CD4-positive, alpha-beta T cell (primary cell): ENCODE measurements at regions not wholly inside any gene's neighbourhood (a gene's known extent, or its start where the extent isn't known, plus 50 kb on each side); places are given as distances from the start of the nearest gene placed in this dataset.

Source experiments
- ATAC-seq: fragments of 200-7000 bp; cut with Tn5 transposase; one replicate; pipeline ENCODE4 v1.10.0; 2022; ENCODE audit warnings: mild to moderate bottlenecking; ENCODE audit not compliant: poor library complexity
- CTCF ChIA-PET: fragments of 350-600 bp; sonication (Branson Sonifier 250); formaldehyde crosslinking; loops from one replicate; lab custom pipeline; 2021; ENCODE audit warnings: antibody characterized with exemption, inconsistent platforms; lab: Charles Lee
- POLR2A ChIA-PET: fragments of 350-600 bp; sonication (Branson Sonifier 250); formaldehyde crosslinking; loops from one replicate; lab custom pipeline; 2021; ENCODE audit warnings: antibody characterized with exemption, inconsistent platforms; lab: Charles Lee
- DNase-seq, 14 experiments: peaks; one replicate each; pipeline ENCODE4 v3.0.0-alpha.2; 2013 to 2020; ENCODE audit warnings: mixed read lengths in 2 of 14
- H3K27ac ChIP-seq, 2 donors: one replicate each; pipeline versions ENCODE4 v1.5.1 to v1.7.0; 2013; ENCODE audit warnings: low read length in 2 of 2, low read depth in 1 of 2, mild to moderate bottlenecking in 1 of 2
- H3K27me3 ChIP-seq, 2 experiments: 1 replicate in 1 of 2; 2 replicates in 1 of 2; pipeline versions ENCODE4 v1.6.1 to v1.7.0; 2013; ENCODE audit warnings: low read length in 2 of 2, control low read depth in 1 of 2, mild to moderate bottlenecking in 1 of 2, moderate library complexity in 1 of 2; ENCODE audit not compliant: insufficient read depth in 2 of 2, control insufficient read depth in 1 of 2
- H3K36me3 ChIP-seq: one replicate; pipeline ENCODE4 v1.6.1; 2013; ENCODE audit warnings: low read length, control low read depth; ENCODE audit not compliant: insufficient read depth
- H3K4me1 ChIP-seq: one replicate; pipeline ENCODE4 v1.6.1; 2013; ENCODE audit warnings: low read length, control low read depth; ENCODE audit not compliant: insufficient read depth
- H3K4me3 ChIP-seq: one replicate; pipeline ENCODE4 v1.5.1; 2013; ENCODE audit warnings: mild to moderate bottlenecking, low read length, moderate library complexity
- H3K9me3 ChIP-seq, 2 experiments: 1 replicate in 1 of 2; 2 replicates in 1 of 2; pipeline versions ENCODE4 v1.6.1 to v1.7.0; 2013; ENCODE audit warnings: low read length in 2 of 2, mild to moderate bottlenecking in 2 of 2, control low read depth in 1 of 2, moderate library complexity in 1 of 2; ENCODE audit not compliant: control insufficient read depth in 1 of 2, insufficient read depth in 1 of 2
- H3K27ac Mint-ChIP-seq: one replicate; pipeline ENCODE4 v1.8.0; 2020; ENCODE audit warnings: mixed read lengths
- H3K27me3 Mint-ChIP-seq: one replicate; pipeline ENCODE4 v1.8.0; 2021; ENCODE audit warnings: mixed read lengths
- H3K36me3 Mint-ChIP-seq: one replicate; pipeline ENCODE4 v1.8.0; 2021; ENCODE audit warnings: low read depth, mixed read lengths
- H3K4me1 Mint-ChIP-seq: one replicate; pipeline ENCODE4 v1.8.0; 2021; ENCODE audit warnings: low read depth, mixed read lengths
- H3K4me3 Mint-ChIP-seq: one replicate; pipeline ENCODE4 v1.8.0; 2020; ENCODE audit warnings: mild to moderate bottlenecking, mixed read lengths
- H3K9me3 Mint-ChIP-seq: one replicate; pipeline ENCODE4 v1.8.0; 2020; ENCODE audit warnings: mixed read lengths
- intact Hi-C, 2 experiments: fragments of 100-400 bp; cut with DNase I in 1 of 2; cut with micrococcal nuclease in 1 of 2; formaldehyde crosslinking; loops; one replicate each; pipeline versions ENCODE4 v1.15.1 to v1.9.0; 2023 to 2025; cut with DNase I, micrococcal nuclease
- TF ChIP-seq, protein P1 (sequence below): fragments of 200-600 bp; IDR thresholded peaks from one replicate; pipeline ENCODE4 v1.8.0; 2022; ENCODE audit warnings: antibody characterized with exemption, mild to moderate bottlenecking

DNA sequence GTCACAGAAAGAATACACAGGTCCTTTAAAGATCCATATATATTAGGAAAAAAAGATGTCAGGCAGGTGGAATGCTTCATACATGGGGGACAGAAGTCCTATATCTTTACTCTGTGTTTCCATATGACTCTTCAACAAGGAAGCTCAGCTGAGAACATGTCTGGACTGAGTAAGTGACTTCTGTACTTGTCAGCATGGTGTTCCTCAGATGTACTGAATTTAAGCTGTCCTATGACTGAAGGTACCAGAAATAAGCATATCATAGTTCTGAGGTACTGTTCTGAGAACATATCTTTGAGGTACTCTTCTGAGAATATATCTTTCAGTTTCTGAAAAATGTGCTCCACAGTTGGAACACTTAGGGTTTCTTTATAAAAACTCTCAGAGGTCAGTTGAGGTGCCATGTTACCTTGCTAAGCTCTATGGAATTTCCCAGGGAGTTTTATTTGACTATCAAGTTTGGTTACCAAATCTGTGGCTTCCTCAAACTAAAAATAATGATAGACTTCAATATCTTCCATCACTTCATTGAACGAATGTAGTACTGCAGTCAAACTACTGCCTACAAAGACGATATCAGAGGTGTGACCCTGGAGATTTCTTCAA is 597.2 kb upstream of the GNPDA2 start:
- ChIA-PET CTCF (no interaction called here), POLR2A (no interaction called here)
- Mint-ChIP-seq H3K9me3 (peaks cover 15% of the 10 kb centered on the region), H3K4me1 (no peaks in the 10 kb centered on the region), H3K27me3 (no peaks in the 10 kb centered on the region), H3K27ac (no peak overlapping the region), H3K4me3 (no peak overlapping the region), H3K36me3 (no peaks in the 10 kb centered on the region)
- ATAC-seq (no peak), DNase-seq (no peak)
- no peaks in the 10 kb centered on the region for H3K4me1 ChIP-seq
- H3K4me3 ChIP-seq: no peak overlapping the region
- TF ChIP-seq, protein P1, sequence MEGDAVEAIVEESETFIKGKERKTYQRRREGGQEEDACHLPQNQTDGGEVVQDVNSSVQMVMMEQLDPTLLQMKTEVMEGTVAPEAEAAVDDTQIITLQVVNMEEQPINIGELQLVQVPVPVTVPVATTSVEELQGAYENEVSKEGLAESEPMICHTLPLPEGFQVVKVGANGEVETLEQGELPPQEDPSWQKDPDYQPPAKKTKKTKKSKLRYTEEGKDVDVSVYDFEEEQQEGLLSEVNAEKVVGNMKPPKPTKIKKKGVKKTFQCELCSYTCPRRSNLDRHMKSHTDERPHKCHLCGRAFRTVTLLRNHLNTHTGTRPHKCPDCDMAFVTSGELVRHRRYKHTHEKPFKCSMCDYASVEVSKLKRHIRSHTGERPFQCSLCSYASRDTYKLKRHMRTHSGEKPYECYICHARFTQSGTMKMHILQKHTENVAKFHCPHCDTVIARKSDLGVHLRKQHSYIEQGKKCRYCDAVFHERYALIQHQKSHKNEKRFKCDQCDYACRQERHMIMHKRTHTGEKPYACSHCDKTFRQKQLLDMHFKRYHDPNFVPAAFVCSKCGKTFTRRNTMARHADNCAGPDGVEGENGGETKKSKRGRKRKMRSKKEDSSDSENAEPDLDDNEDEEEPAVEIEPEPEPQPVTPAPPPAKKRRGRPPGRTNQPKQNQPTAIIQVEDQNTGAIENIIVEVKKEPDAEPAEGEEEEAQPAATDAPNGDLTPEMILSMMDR: no peak
- H3K36me3 ChIP-seq: no peaks in the 10 kb centered on the region
- H3K27me3 ChIP-seq: no peaks in the 10 kb centered on the region
- intact Hi-C loops: no loop called here
- peaks cover 0 to 5% of the 10 kb centered on the region in 2 experiments for H3K9me3 ChIP-seq
- no peak overlapping the region for H3K27ac ChIP-seq

DNA sequence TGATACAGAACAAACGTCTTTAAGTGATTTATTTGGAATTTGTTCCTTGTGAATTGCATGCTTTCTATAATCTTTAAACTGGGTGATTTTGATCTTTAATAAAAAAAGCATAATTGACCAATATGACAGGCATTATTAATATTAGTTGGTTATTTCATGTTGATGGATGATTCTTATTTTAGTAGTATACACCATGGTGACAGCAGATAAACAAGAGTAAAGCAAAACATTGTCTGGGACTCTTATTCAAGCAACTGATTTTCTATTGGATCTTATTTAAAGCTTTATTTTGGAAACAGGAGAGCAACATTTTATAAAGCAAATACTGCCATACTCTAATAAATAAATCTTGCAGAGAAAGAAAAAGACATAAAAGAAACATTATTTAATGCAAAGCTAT is 591.4 kb upstream of the GNPDA2 start:
- intact Hi-C loops: no loop called here
- TF ChIP-seq, protein P1: no peak
- no peaks in the 10 kb centered on the region for H3K9me3 ChIP-seq

DNA sequence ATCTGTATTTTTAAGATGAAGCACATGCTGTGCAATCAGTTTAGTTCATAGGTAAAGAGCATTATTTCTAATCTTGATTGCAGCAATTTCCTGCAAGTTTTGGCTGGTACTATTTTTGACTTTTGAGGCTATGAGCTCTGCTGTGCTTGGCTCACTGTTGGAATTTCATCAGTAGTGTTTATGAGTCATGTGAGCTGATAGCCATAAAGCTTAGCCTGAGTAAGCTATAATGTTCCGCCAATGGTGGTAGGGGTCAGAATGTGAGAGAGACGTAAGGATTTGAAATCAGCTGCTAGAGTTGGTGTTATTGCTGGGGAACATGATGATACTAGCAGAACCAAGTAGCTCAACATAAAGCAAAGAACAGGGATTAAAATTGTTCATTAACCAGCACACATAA is 590.9 kb upstream of the GNPDA2 start:
- H3K9me3 Mint-ChIP-seq: peaks cover 11% of the 10 kb centered on the region
- DNase-seq (no peak), ATAC-seq (no peak)
- Histone ChIP-seq H3K4me1 (no peaks in the 10 kb centered on the region), H3K27ac (no peak overlapping the region), H3K9me3 (no peaks in the 10 kb centered on the region), H3K4me3 (no peak overlapping the region), H3K27me3 (no peaks in the 10 kb centered on the region), H3K36me3 (no peaks in the 10 kb centered on the region)
- ChIA-PET POLR2A (no interaction called here), CTCF (no interaction called here)
- H3K27ac Mint-ChIP-seq: no peak overlapping the region
- no peaks in the 10 kb centered on the region for H3K4me1 Mint-ChIP-seq
- H3K36me3 Mint-ChIP-seq: no peaks in the 10 kb centered on the region
- no peaks in the 10 kb centered on the region for H3K27me3 Mint-ChIP-seq
- intact Hi-C loops: no loop called here
- H3K4me3 Mint-ChIP-seq: no peak overlapping the region
- TF ChIP-seq, protein P1: no peak

More for the DNA sequence above, 591.4 kb upstream of the GNPDA2 start:
- ATAC-seq: no peak
- Mint-ChIP-seq H3K27ac (no peak overlapping the region), H3K9me3 (peaks cover 11% of the 10 kb centered on the region), H3K27me3 (no peaks in the 10 kb centered on the region), H3K4me1 (no peaks in the 10 kb centered on the region), H3K4me3 (no peak overlapping the region), H3K36me3 (no peaks in the 10 kb centered on the region)
- Histone ChIP-seq H3K36me3 (no peaks in the 10 kb centered on the region), H3K27me3 (no peaks in the 10 kb centered on the region), H3K4me1 (no peaks in the 10 kb centered on the region), H3K27ac (no peak overlapping the region), H3K4me3 (no peak overlapping the region)
- CTCF ChIA-PET: no interaction called here
- POLR2A ChIA-PET: no interaction called here
- DNase-seq: no peak
